Sigmoid colon (tissue), 6 donors: ENCODE measurements at regions not wholly inside any gene's neighbourhood (a gene's known extent, or its start where the extent isn't known, plus 50 kb on each side); places are given as distances from the start of the nearest gene placed in this dataset.

ENCODE experiments used
- DNase-seq: peaks from one replicate; pipeline ENCODE4 v3.0.0-alpha.2; 2019
- H3K27ac ChIP-seq, 4 donors: fragments of 200-600 bp; sonication (generic); one replicate each; pipeline ENCODE4 v1.5.1; 2016 to 2019; ENCODE audit warnings: mild to moderate bottlenecking in 1 of 4
- H3K27me3 ChIP-seq, 3 donors: fragments of 200-600 bp; sonication (generic); one replicate each; pipeline ENCODE4 v1.5.1; 2019; ENCODE audit warnings: mild to moderate bottlenecking in 1 of 3
- H3K36me3 ChIP-seq, 4 donors: fragments of 200-600 bp; sonication (generic); one replicate each; pipeline ENCODE4 v1.5.1; 2016 to 2019
- H3K4me1 ChIP-seq, 4 donors: fragments of 200-600 bp; sonication (generic); one replicate each; pipeline ENCODE4 v1.5.1; 2017 to 2019
- H3K4me3 ChIP-seq, 4 donors: fragments of 200-600 bp; sonication (generic); one replicate each; pipeline ENCODE4 v1.5.1; 2017 to 2019; ENCODE audit warnings: mild to moderate bottlenecking in 2 of 4, moderate library complexity in 1 of 4
- H3K9me3 ChIP-seq, 4 donors: fragments of 200-600 bp in 3 of 4; sonication (generic) in 3 of 4; one replicate each; pipeline versions ENCODE4 v1.5.1 to v1.6.1; 2013 to 2019
- EP300 ChIP-seq, 4 donors: sonication (generic); formaldehyde crosslinking; IDR thresholded peaks; one replicate each; pipeline ENCODE4 v1.6.1; 2017; ENCODE audit warnings: antibody characterized with exemption in 4 of 4
- POLR2A ChIP-seq, 2 donors: fragments of 450-650 bp; IDR thresholded peaks; one replicate each; pipeline ENCODE4 v1.6.1; 2016; ENCODE audit warnings: antibody characterized with exemption in 2 of 2, mild to moderate bottlenecking in 2 of 2, moderate library complexity in 2 of 2
- POLR2AphosphoS5 ChIP-seq, 4 donors: sonication (generic); formaldehyde crosslinking; IDR thresholded peaks; one replicate each; pipeline ENCODE4 v1.6.1; 2017; ENCODE audit warnings: antibody characterized with exemption in 4 of 4
- WGBS, 2 donors: extraction: QIAGEN DNeasy Blood & Tissue Kit; methylation state at CpG; one replicate each; pipeline ENCODE4 v1.1.7; 2013; 5-methylcytosine and 5-hydroxymethylcytosine counted together
- intact Hi-C: fragments of 100-400 bp; cut with DNase I; formaldehyde crosslinking; loops from one replicate; pipeline ENCODE4 v1.15.1; 2023
- TF ChIP-seq, protein P1 (sequence below), 4 experiments: fragments of 450-650 bp in 3 of 4; fragments of 200-600 bp in 1 of 4; IDR thresholded peaks; one replicate each; pipeline ENCODE4 v1.5.1; 2016 to 2019; ENCODE audit warnings: antibody characterized with exemption in 4 of 4, mild to moderate bottlenecking in 3 of 4, moderate library complexity in 2 of 4
- donor health status: healthy with polysubstance abuse.
- donor health status: healthy.

DNA sequence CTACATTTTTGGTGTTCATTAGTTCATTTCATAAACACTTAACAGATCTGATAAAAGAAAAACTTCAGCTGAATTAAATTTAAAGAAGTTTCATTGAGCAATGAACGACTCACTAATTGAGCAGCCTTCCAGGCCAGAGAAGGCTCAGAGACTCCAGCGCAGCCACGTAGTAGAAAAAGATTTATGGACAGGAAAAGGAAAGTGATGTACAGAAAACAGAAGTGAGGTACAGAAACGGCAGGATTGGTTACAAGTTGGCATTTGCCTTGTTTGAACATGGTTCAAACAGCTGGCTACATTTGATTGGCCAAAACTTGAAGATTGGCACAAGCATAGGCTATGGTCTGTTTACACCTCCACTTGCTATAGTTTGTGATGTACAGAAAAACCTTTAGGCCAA, 166.3 kb upstream of the DTNBP1 start:
- TF ChIP-seq EP300 (IDR thresholded peaks at IDR 0.05), result no peak
- no peak for DNase-seq
- WGBS, 2 donors, result 49 to 71% methylated on average over 4 of the region's 4 CpGs
- Histone ChIP-seq H3K9me3 (no peaks in the 10 kb centered on the region), H3K4me3 (no peak overlapping the region), H3K36me3 (no peaks in the 10 kb centered on the region), H3K27me3 (no peaks in the 10 kb centered on the region), H3K27ac (no peak overlapping the region), H3K4me1 (no peaks in the 10 kb centered on the region)
- intact Hi-C loops, result no loop called here

DNA sequence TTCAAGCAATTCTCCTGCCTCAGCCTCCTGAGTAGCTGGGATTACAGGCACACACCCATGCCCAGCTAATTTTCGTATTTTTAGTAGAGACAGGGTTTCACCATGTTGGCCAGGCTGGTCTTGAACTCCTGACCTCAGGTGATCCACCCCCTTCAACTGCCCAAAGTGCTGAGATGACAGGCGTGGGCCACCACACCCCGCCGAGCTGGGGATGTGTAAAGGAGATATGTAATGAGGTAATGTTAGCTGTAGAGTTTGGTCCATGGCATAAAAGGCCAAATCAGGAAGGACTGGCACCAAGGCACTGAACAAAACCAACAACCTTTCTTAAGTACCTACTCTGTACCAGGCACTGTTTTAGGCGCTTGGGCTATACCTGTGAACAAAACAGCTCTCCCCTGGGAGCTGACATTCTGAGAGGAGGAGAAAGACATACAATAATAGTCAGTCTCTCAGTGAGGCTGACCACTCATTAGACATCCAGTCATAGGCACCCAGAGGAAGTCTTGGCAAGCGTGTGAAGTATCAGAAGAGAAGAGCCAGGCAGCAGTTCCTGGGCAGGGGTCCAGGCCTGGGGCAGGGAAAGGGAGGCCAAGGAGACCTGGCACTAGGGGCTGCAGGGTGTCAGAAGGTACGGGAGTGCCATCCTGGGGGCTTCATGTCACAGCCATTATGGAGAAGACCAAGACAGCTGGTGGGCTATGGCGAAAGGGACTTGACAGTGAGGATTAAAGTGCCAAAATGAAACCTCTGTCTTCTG, 164.8 kb upstream of the DTNBP1 start:
- no peaks in the 10 kb centered on the region for H3K27me3 ChIP-seq
- no peak overlapping the region for H3K27ac ChIP-seq
- intact Hi-C loops, result no loop called here
- TF ChIP-seq POLR2AphosphoS5 (IDR thresholded peaks at IDR 0.05), result no peak
- TF ChIP-seq POLR2A (IDR thresholded peaks at IDR 0.05), result no peak
- TF ChIP-seq, protein P1, sequence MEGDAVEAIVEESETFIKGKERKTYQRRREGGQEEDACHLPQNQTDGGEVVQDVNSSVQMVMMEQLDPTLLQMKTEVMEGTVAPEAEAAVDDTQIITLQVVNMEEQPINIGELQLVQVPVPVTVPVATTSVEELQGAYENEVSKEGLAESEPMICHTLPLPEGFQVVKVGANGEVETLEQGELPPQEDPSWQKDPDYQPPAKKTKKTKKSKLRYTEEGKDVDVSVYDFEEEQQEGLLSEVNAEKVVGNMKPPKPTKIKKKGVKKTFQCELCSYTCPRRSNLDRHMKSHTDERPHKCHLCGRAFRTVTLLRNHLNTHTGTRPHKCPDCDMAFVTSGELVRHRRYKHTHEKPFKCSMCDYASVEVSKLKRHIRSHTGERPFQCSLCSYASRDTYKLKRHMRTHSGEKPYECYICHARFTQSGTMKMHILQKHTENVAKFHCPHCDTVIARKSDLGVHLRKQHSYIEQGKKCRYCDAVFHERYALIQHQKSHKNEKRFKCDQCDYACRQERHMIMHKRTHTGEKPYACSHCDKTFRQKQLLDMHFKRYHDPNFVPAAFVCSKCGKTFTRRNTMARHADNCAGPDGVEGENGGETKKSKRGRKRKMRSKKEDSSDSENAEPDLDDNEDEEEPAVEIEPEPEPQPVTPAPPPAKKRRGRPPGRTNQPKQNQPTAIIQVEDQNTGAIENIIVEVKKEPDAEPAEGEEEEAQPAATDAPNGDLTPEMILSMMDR (IDR thresholded peaks at IDR 0.05), result no peak
- TF ChIP-seq EP300 (IDR thresholded peaks at IDR 0.05), result no peak
- H3K36me3 ChIP-seq, result no peaks in the 10 kb centered on the region
- no peak for DNase-seq
- WGBS, 2 donors, result 89 to 92% methylated on average over 8 of the region's 8 CpGs
- H3K9me3 ChIP-seq, result no peaks in the 10 kb centered on the region
- H3K4me1 ChIP-seq, result no peaks in the 10 kb centered on the region
- no peak overlapping the region for H3K4me3 ChIP-seq

DNA sequence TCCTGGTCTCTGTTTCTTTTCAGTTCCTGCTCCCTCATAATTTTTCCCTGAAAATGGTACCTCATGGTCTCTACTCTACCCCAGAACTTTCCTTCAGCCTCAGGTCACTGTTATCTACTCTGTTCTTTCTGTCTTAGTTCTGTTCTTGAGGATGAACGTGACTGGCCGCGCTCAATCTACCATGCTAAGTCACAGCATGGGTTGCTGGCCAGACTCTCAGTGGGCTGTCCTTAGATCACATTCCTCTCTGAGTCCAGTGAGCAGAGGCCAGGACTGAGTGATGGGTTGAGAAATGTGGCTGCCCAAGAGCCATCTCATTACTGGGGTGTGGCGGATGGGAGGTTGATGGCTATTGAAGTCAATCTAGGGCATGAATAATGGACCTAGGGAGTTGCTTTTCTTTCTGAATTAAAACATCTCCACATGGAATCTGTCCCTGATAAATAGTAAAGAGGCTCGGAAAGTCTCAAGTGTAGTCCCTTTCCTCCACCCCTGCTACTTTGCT, 164.0 kb upstream of the DTNBP1 start:
- intact Hi-C loops, result no loop called here
- WGBS, 2 donors, result 94 to 98% methylated on average over 5 of the region's 5 CpGs

DNA sequence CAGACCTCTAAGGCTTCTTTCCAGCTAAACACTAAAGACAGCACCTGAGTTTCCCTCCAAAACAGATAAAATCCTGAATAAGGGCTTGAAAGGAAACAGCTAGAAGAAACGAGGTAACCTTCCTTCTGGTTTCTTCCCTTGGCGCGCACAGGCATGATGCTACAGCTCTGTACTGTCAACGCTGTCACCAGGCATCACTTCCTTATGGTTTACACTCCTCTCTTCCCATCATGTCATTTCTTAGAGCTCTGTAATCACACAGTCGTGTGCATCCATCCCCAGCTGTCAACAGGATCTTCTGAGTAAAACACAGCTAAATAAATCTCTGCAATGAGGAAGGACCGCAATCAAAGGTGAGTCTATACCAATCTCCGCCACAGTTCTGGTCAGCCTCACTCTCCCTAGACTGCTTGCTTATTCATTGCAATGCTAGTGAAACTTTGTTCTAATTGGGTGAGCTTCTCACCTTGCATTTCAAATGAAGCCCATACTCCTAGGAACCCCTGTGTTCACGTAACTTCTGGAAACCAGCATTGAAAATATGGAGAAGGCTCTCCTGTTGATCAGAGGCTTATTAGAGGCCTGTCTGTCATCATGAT, 162.6 kb upstream of the DTNBP1 start:
- H3K27ac ChIP-seq, result no peak overlapping the region
- DNase-seq, result no peak
- no peaks in the 10 kb centered on the region for H3K4me1 ChIP-seq
- WGBS, 2 donors, result 82 to 86% methylated on average over 8 of the region's 8 CpGs
- intact Hi-C loops, result no loop called here
- H3K4me3 ChIP-seq, result no peak overlapping the region
- no peaks in the 10 kb centered on the region for H3K36me3 ChIP-seq
- H3K9me3 ChIP-seq, result no peaks in the 10 kb centered on the region
- H3K27me3 ChIP-seq, result no peaks in the 10 kb centered on the region
- TF ChIP-seq EP300 (IDR thresholded peaks at IDR 0.05) (no peak), POLR2AphosphoS5 (IDR thresholded peaks at IDR 0.05) (no peak), POLR2A (IDR thresholded peaks at IDR 0.05) (no peak)
- TF ChIP-seq, protein P1 (IDR thresholded peaks at IDR 0.05), result no peak

More for the DNA sequence above, 164.0 kb upstream of the DTNBP1 start:
- H3K4me1 ChIP-seq, result no peaks in the 10 kb centered on the region
- DNase-seq, result no peak
- H3K27me3 ChIP-seq, result no peaks in the 10 kb centered on the region
- H3K4me3 ChIP-seq, result no peak overlapping the region
- no peaks in the 10 kb centered on the region for H3K9me3 ChIP-seq
- no peak for TF ChIP-seq EP300 (IDR thresholded peaks at IDR 0.05)
- TF ChIP-seq POLR2AphosphoS5 (IDR thresholded peaks at IDR 0.05), result no peak
- no peak for TF ChIP-seq POLR2A (IDR thresholded peaks at IDR 0.05)
- no peak overlapping the region for H3K27ac ChIP-seq
- no peaks in the 10 kb centered on the region for H3K36me3 ChIP-seq

- no peak for TF ChIP-seq POLR2A (IDR thresholded peaks at IDR 0.05)
- TF ChIP-seq, protein P1 (IDR thresholded peaks at IDR 0.05), result no peak
- no peaks in the 10 kb centered on the region for H3K36me3 ChIP-seq
- no peak for DNase-seq
- no peak overlapping the region for H3K27ac ChIP-seq
- intact Hi-C loops, result no loop called here
- H3K27me3 ChIP-seq, result no peaks in the 10 kb centered on the region
- 90% methylated on average over 5 of the region's 5 CpGs for WGBS, 2 donors
- H3K4me3 ChIP-seq, result no peak overlapping the region
- H3K9me3 ChIP-seq, result no peaks in the 10 kb centered on the region
- H3K4me1 ChIP-seq, result no peaks in the 10 kb centered on the region
Measured at GRCh38 chr6:15824811-15825210, 162.0 kb upstream of the DTNBP1 start.
